Endothelial cell of umbilical vein (primary cell): ENCODE measurements at regions not wholly inside any gene's neighbourhood (a gene's known extent, or its start where the extent isn't known, plus 50 kb on each side); places are given as distances from the start of the nearest gene placed in this dataset.

Source experiments
- BruUV-seq: library from RNA; stranded (reverse); fragments of 400-500 nt; replicated peaks from 2 replicates; lab custom pipeline; 2021; lab: Mats Ljungman, UMichigan
- CTCF ChIA-PET: fragments of 300-600, 350-600 bp; sonication (Branson Sonifier 250); formaldehyde crosslinking; loops from one replicate; lab custom pipeline; 2021; ENCODE audit warnings: antibody characterized with exemption, inconsistent platforms; lab: Charles Lee
- POLR2A ChIA-PET: fragments of 300-600, 350-600 bp; sonication (Branson Sonifier 250); formaldehyde crosslinking; loops from one replicate; lab custom pipeline; 2021; ENCODE audit warnings: antibody characterized with exemption, inconsistent platforms; lab: Charles Lee
- DNase-seq: peaks from one replicate; pipeline ENCODE4 v3.0.0-alpha.2; 2011; ENCODE audit warnings: low read depth, low spot score
- FAIRE-seq: peaks from 2 replicates; lab custom pipeline; 2011; peaks lifted over from hg19 to GRCh38; lab: Jason Lieb, UNC
- H2AFZ ChIP-seq: 2 replicates; pipeline ENCODE4 v1.6.0; 2012; ENCODE audit warnings: low read depth, low read length, control low read depth, inconsistent platforms
- H3K27ac ChIP-seq: 2 replicates; pipeline ENCODE4 v1.5.1; 2011; ENCODE audit warnings: low read depth, mild to moderate bottlenecking, control low read depth, low read length, moderate library complexity; ENCODE audit not compliant: insufficient read depth
- H3K27me3 ChIP-seq, 2 experiments: 2 replicates each; pipeline versions ENCODE4 v1.6.0 to v1.6.1; 2011; ENCODE audit warnings: low read length in 2 of 2, mixed read lengths in 1 of 2; ENCODE audit not compliant: control insufficient read depth in 2 of 2, insufficient read depth in 2 of 2
- H3K36me3 ChIP-seq, 2 experiments: 2 replicates in 1 of 2; 3 replicates in 1 of 2; pipeline ENCODE4 v1.5.1; 2011; ENCODE audit warnings: low read length in 2 of 2, mild to moderate bottlenecking in 1 of 2, moderate library complexity in 1 of 2; ENCODE audit not compliant: control insufficient read depth in 2 of 2, insufficient read depth in 2 of 2; ENCODE audit errors: extremely low read depth in 1 of 2
- H3K4me1 ChIP-seq: 3 replicates; pipeline ENCODE4 v1.5.1; 2011; ENCODE audit warnings: mild to moderate bottlenecking, low read length; ENCODE audit not compliant: control insufficient read depth, insufficient read depth; ENCODE audit errors: extremely low read depth
- H3K4me2 ChIP-seq: 2 replicates; pipeline ENCODE4 v1.6.1; 2011; ENCODE audit warnings: low read length, control low read depth, mixed read lengths; ENCODE audit not compliant: insufficient read depth
- H3K4me3 ChIP-seq, 3 experiments: fragments of 200-600 bp in 1 of 3; sonication (generic), shearing (Covaris generic) in 1 of 3; replicated peaks in 1 of 3; 2 replicates each; pipeline ENCODE4 v1.5.1; 2011 to 2016; ENCODE audit warnings: control low read depth in 3 of 3, low read length in 3 of 3, mild to moderate bottlenecking in 2 of 3, inconsistent platforms in 1 of 3, low read depth in 1 of 3, moderate library complexity in 1 of 3; ENCODE audit not compliant: insufficient read depth in 1 of 3
- H3K79me2 ChIP-seq: 2 replicates; pipeline ENCODE4 v1.6.0; 2012; ENCODE audit warnings: low read length, inconsistent platforms; ENCODE audit not compliant: control insufficient read depth, insufficient read depth
- H3K9ac ChIP-seq: replicated peaks from 2 replicates; pipeline ENCODE3; 2011; ENCODE audit warnings: low read length, control low read depth; ENCODE audit not compliant: insufficient read depth; ENCODE audit errors: extremely low read depth
- H3K9me1 ChIP-seq: replicated peaks from 3 replicates; pipeline ENCODE4 v1.6.0; 2011; ENCODE audit warnings: mild to moderate bottlenecking, low read length; ENCODE audit not compliant: control insufficient read depth, insufficient read depth; ENCODE audit errors: extremely low read depth
- H3K9me3 ChIP-seq: replicated peaks from 2 replicates; pipeline ENCODE4 v1.5.1; 2012; ENCODE audit warnings: low read length, inconsistent platforms; ENCODE audit not compliant: control insufficient read depth, insufficient read depth
- H4K20me1 ChIP-seq: replicated peaks from 2 replicates; pipeline ENCODE3; 2011; ENCODE audit warnings: mild to moderate bottlenecking, low read length; ENCODE audit not compliant: control insufficient read depth, insufficient read depth; ENCODE audit errors: extremely low read depth
- CTCF ChIP-seq, 2 donors: IDR thresholded peaks; 1 replicate in 1 of 2; 2 replicates in 1 of 2; pipeline ENCODE4 v1.5.1; 2011; ENCODE audit warnings: low read length in 2 of 2, mild to moderate bottlenecking in 2 of 2, moderate library complexity in 2 of 2, control low read depth in 1 of 2, inconsistent platforms in 1 of 2, low read depth in 1 of 2; ENCODE audit not compliant: insufficient read depth in 1 of 2; ENCODE audit errors: extremely low read depth in 1 of 2
- EZH2 ChIP-seq: IDR thresholded peaks from 2 replicates; pipeline ENCODE4 v1.6.1; 2012; ENCODE audit warnings: borderline replicate concordance, low read depth, mild to moderate bottlenecking, moderate library complexity, low read length, inconsistent platforms; ENCODE audit not compliant: severe bottlenecking
- FOS ChIP-seq: IDR thresholded peaks from 2 replicates; pipeline ENCODE4 v1.6.1; 2011; ENCODE audit warnings: mild to moderate bottlenecking, low read length, moderate library complexity, borderline replicate concordance; ENCODE audit not compliant: insufficient read depth
- GATA2 ChIP-seq: IDR thresholded peaks from 2 replicates; pipeline ENCODE4 v1.7.0; 2011; ENCODE audit warnings: low read depth, mild to moderate bottlenecking, moderate library complexity, mixed read lengths, low read length; ENCODE audit not compliant: insufficient read length, insufficient read depth
- JUN ChIP-seq: IDR thresholded peaks from 2 replicates; pipeline ENCODE4 v1.6.1; 2011; ENCODE audit warnings: borderline replicate concordance, low read depth; ENCODE audit not compliant: insufficient read length, insufficient read depth
- MAX ChIP-seq: IDR thresholded peaks from 2 replicates; pipeline ENCODE4 v1.6.1; 2011; ENCODE audit not compliant: insufficient read depth, insufficient read length
- MYC ChIP-seq: IDR thresholded peaks from one replicate; pipeline ENCODE4 v1.6.1; 2011; ENCODE audit warnings: mild to moderate bottlenecking, low read depth, low read length
- POLR2A ChIP-seq: IDR thresholded peaks from 2 replicates; pipeline ENCODE4 v1.6.1; 2012; ENCODE audit warnings: low read depth, mild to moderate bottlenecking, control low read depth, low read length
- POLR2AphosphoS5 ChIP-seq: IDR thresholded peaks from 2 replicates; pipeline ENCODE4 v1.6.1; 2012; ENCODE audit warnings: low read depth, mild to moderate bottlenecking, control low read depth, low read length, moderate library complexity; ENCODE audit not compliant: insufficient read depth
- dilution Hi-C: fragments of 300-500 bp; cut with MboI; formaldehyde crosslinking; loops from one replicate; pipeline ENCODE4 v1.15.0; 2019; ENCODE audit warnings: low sequenced_read_pairs; ENCODE audit not compliant: extremely low pct_ligation_motif_present
- intact Hi-C: fragments of 100-400 bp; cut with micrococcal nuclease; formaldehyde crosslinking; loops from one replicate; pipeline ENCODE4 v1.10.0; 2022

- no TSS peak for BruUV-seq
- H3K27ac ChIP-seq, result no peak overlapping the region
- TF ChIP-seq JUN, result no peak
- TF ChIP-seq MYC, result no peak
- CTCF ChIA-PET, result interaction anchor here (0.7 to 1.6 kb wide), 4 partner anchors 14 to 146 kb away, joined by 3 to 5 read pairs (median 4); no protein-coding TSS in a partner anchor
- no peaks in the 10 kb centered on the region for H3K9me1 ChIP-seq
- no peaks in the 10 kb centered on the region for H3K36me3 ChIP-seq
- POLR2A ChIA-PET, result no interaction called here
- intact Hi-C loops, result no loop called here
- no peaks in the 10 kb centered on the region for H3K9me3 ChIP-seq
- no peaks in the 10 kb centered on the region for H3K79me2 ChIP-seq
- dilution Hi-C loops, result no loop called here
- peaks cover 0 to 8% of the 10 kb centered on the region in 2 experiments for H3K27me3 ChIP-seq
- H4K20me1 ChIP-seq, result no peaks in the 10 kb centered on the region
- H3K4me3 ChIP-seq, result no peak overlapping the region
- no peak overlapping the region for H3K4me2 ChIP-seq
- no peak overlapping the region for H2AFZ ChIP-seq
- H3K4me1 ChIP-seq, result no peaks in the 10 kb centered on the region
- no peak for DNase-seq
- H3K9ac ChIP-seq, result no peak overlapping the region
- FAIRE-seq, result no peak
These were observed 108.6 kb upstream of the PDE1C start for GRCh38 chr7:32178677-32179366.

GRCh38 chr7:32177232-32177631 lies 107.0 kb upstream of the PDE1C start:
- Histone ChIP-seq H3K27ac (no peak overlapping the region), H2AFZ (no peak overlapping the region), H4K20me1 (no peaks in the 10 kb centered on the region), H3K4me3 (no peak overlapping the region), H3K9ac (no peak overlapping the region), H3K27me3 (peaks cover 0 to 8% of the 10 kb centered on the region in 2 experiments), H3K4me2 (no peak overlapping the region), H3K79me2 (no peaks in the 10 kb centered on the region), H3K9me1 (no peaks in the 10 kb centered on the region), H3K36me3 (no peaks in the 10 kb centered on the region), H3K9me3 (no peaks in the 10 kb centered on the region), H3K4me1 (no peaks in the 10 kb centered on the region)
- DNase-seq (no peak), FAIRE-seq (no peak)
- ChIA-PET CTCF (interaction anchor here (1.4 to 1.6 kb wide), 2 partner anchors 12 to 33 kb away, joined by 3 to 5 read pairs; no protein-coding TSS in a partner anchor), POLR2A (no interaction called here)
- intact Hi-C loops (no loop called here), dilution Hi-C loops (no loop called here)
- BruUV-seq, result no TSS peak
- no peak for TF ChIP-seq MYC
- no peak for TF ChIP-seq POLR2A
- no peak for TF ChIP-seq EZH2
- TF ChIP-seq POLR2AphosphoS5, result no peak
- no peak for TF ChIP-seq GATA2
- TF ChIP-seq FOS, result no peak
- TF ChIP-seq MAX, result no peak
- TF ChIP-seq CTCF (IDR thresholded peaks at IDR 0.05; ENCODE audit: extremely low read depth in 1 of 2, insufficient read depth in 1 of 2, low read depth in 1 of 2, low read length in 2 of 2), result no peak
- TF ChIP-seq JUN, result no peak
